HL-60 (cell line): ENCODE measurements at regions not wholly inside any gene's neighbourhood (a gene's known extent, or its start where the extent isn't known, plus 50 kb on each side); places are given as distances from the start of the nearest gene placed in this dataset.

Source experiments
- DNase-seq, 2 experiments: peaks; one replicate each; pipeline ENCODE4 v3.0.0-alpha.2; 2010 to 2020; ENCODE audit warnings: low read depth in 1 of 2, low spot score in 1 of 2
- H3K27ac ChIP-seq: fragments of 250-450 bp; sonication (Bioruptor Pico); replicated peaks from 2 replicates; pipeline ENCODE4 v1.5.1; 2020; ENCODE audit warnings: mild to moderate bottlenecking, moderate library complexity
- H3K27me3 ChIP-seq: fragments of 250-450 bp; sonication (Bioruptor Pico); 2 replicates; pipeline ENCODE4 v1.5.1; 2021; ENCODE audit warnings: mild to moderate bottlenecking, moderate library complexity; ENCODE audit not compliant: insufficient read depth, poor library complexity, severe bottlenecking
- H3K4me3 ChIP-seq: replicated peaks from 2 replicates; pipeline ENCODE4 v1.5.1; 2011; ENCODE audit warnings: mild to moderate bottlenecking, control low read depth, low read length; ENCODE audit not compliant: insufficient read depth
- GABPA ChIP-seq: IDR thresholded peaks from 2 replicates; pipeline ENCODE4 v1.6.1; 2012; ENCODE audit warnings: low read depth
- POLR2AphosphoS5 ChIP-seq: IDR thresholded peaks from 2 replicates; pipeline ENCODE4 v1.6.1; 2012; ENCODE audit warnings: low read depth
- SPI1 ChIP-seq: IDR thresholded peaks from 2 replicates; pipeline ENCODE4 v1.6.1; 2012; ENCODE audit warnings: low read depth, mild to moderate bottlenecking, borderline replicate concordance
- TF ChIP-seq, protein P1 (sequence below): IDR thresholded peaks from one replicate; pipeline ENCODE4 v1.5.1; 2011; ENCODE audit warnings: low read length, control low read depth, inconsistent platforms; ENCODE audit not compliant: insufficient read depth
- TF ChIP-seq, protein P2 (sequence below): IDR thresholded peaks from 2 replicates; pipeline ENCODE4 v1.6.1; 2012; ENCODE audit warnings: low read depth; ENCODE audit not compliant: insufficient replicate concordance

DNA sequence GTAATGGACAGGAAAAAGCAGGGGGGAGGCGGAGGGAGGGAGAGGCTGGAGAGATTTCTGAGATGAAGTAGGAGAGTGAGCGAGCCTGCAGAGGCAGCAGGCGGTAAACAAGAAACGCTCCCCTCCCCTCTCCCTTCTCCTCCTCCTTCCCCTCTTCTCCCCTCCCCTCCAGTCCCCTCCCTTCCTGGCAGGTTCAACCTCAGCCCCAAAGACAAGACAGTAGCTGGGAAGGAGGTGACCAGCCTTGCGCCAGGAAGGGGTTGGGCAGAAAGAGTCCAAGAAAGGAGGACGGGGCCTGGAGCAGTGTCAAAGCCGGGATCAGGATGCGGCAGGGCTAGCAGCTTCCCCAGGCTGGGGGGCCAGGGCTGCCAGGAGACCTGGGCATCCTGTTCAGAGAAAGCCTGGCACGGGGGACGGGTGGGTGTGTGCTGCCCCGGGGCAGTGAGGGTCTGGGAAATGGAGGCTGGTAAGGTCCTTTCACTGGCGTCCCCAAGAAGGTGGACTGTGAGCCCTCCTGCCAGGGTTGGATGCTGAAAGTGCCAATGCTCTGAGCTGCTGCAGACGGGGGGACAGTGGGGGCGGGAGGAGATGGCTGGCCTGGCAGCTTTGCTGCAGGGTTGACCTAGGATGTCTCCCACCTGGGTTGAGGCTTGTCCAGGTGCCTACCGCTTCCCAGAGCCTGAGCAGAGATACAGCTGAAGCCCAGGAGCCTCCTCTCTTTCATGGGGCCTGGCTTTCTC lies 261.6 kb upstream of the TNRC6C start:
- TF ChIP-seq, protein P1, sequence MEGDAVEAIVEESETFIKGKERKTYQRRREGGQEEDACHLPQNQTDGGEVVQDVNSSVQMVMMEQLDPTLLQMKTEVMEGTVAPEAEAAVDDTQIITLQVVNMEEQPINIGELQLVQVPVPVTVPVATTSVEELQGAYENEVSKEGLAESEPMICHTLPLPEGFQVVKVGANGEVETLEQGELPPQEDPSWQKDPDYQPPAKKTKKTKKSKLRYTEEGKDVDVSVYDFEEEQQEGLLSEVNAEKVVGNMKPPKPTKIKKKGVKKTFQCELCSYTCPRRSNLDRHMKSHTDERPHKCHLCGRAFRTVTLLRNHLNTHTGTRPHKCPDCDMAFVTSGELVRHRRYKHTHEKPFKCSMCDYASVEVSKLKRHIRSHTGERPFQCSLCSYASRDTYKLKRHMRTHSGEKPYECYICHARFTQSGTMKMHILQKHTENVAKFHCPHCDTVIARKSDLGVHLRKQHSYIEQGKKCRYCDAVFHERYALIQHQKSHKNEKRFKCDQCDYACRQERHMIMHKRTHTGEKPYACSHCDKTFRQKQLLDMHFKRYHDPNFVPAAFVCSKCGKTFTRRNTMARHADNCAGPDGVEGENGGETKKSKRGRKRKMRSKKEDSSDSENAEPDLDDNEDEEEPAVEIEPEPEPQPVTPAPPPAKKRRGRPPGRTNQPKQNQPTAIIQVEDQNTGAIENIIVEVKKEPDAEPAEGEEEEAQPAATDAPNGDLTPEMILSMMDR, result no peak
- no peak overlapping the region for H3K4me3 ChIP-seq
- H3K27me3 ChIP-seq, result peaks cover 27% of the 10 kb centered on the region
- DNase-seq, result no peak
- no peak overlapping the region for H3K27ac ChIP-seq

DNA sequence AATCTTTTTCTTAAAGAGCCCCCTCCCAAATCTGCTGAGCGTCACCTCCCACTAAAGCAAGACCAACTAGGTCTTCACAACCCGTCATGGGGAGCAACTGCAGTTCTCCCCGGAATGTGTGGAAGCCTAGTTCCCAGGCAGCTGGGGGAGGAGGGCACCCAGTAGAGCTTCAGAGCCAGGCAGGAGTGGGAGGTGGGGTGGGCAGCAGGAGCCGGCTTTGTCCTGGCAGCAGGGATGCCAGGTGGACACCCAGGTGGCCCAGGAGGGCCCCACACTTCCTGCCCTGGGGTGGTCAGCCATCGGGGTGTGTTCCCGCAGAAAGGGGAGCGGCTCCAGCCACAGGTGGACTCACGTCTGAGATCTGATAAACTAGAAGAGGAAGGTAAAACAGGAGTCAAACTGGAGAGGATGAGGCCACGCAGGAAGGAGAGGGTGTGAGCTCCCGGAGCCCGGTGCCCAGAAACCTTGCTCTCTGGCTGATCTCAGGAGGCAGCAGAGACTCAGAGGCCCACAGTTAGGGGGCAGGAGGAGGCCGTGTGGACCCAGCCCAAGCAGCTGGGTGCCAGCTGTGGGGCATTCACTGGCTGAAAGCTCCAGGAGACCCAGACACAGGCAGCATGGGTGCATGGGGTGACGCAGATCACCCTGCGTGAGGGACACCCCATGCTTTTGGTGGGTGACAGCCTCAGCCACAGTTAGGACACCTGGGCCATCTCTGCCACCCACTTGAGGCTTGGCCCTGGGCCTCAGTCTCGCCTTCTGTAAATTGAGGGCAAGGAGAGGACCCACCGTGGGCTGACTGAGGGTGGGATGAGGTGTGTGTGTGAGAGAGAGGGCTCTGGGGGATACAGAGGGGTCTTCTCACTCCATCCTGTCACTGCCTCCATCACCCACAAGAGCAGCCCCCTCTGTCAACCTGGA lies 260.8 kb upstream of the TNRC6C start:
- Histone ChIP-seq H3K27me3 (peaks cover 27% of the 10 kb centered on the region), H3K4me3 (no peak overlapping the region), H3K27ac (no peak overlapping the region)
- TF ChIP-seq, protein P1, result no peak
- TF ChIP-seq POLR2AphosphoS5, result no peak
- no peak for TF ChIP-seq GABPA
- TF ChIP-seq, protein P2, sequence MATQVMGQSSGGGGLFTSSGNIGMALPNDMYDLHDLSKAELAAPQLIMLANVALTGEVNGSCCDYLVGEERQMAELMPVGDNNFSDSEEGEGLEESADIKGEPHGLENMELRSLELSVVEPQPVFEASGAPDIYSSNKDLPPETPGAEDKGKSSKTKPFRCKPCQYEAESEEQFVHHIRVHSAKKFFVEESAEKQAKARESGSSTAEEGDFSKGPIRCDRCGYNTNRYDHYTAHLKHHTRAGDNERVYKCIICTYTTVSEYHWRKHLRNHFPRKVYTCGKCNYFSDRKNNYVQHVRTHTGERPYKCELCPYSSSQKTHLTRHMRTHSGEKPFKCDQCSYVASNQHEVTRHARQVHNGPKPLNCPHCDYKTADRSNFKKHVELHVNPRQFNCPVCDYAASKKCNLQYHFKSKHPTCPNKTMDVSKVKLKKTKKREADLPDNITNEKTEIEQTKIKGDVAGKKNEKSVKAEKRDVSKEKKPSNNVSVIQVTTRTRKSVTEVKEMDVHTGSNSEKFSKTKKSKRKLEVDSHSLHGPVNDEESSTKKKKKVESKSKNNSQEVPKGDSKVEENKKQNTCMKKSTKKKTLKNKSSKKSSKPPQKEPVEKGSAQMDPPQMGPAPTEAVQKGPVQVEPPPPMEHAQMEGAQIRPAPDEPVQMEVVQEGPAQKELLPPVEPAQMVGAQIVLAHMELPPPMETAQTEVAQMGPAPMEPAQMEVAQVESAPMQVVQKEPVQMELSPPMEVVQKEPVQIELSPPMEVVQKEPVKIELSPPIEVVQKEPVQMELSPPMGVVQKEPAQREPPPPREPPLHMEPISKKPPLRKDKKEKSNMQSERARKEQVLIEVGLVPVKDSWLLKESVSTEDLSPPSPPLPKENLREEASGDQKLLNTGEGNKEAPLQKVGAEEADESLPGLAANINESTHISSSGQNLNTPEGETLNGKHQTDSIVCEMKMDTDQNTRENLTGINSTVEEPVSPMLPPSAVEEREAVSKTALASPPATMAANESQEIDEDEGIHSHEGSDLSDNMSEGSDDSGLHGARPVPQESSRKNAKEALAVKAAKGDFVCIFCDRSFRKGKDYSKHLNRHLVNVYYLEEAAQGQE, result no peak
- no peak for TF ChIP-seq SPI1
- DNase-seq, result no peak

DNA sequence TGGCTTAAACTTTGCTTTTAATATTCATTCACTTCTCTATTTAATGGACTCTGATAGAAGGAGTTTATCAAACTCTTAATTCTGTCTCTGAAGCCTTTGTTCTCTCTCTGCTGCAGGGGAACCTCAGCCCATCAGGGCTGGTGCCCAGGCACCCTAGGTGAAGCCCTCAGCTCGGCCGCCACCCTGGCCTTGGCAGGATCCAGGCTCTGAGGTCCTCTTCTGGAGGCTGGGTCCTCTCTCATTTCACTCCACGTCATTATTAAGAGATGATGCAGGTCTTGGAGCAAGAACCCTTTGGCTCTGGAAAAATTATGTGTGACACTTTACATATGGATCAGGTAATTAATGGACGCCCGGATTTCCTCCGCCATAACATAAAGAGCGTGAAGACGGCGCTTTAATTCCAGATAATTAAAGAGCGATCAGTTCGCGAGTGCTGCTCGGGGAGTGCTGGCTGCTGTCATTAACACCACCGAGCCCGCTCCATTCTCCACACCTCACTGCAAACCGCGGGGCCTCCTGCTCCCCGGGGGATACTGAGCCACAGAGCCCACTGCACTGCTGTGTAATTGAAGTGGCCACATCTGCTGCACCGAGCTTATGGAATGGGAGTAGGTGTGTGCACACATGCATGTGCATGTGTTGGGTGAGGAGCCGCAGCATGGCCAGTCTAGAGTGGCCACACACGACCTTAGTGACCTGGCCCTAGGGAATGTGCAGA lies 259.4 kb upstream of the TNRC6C start:
- TF ChIP-seq POLR2AphosphoS5 (no peak), SPI1 (no peak), GABPA (no peak)
- TF ChIP-seq, protein P1, result no peak
- TF ChIP-seq, protein P2, result no peak
- Histone ChIP-seq H3K27me3 (peaks cover 27% of the 10 kb centered on the region), H3K4me3 (no peak overlapping the region), H3K27ac (no peak overlapping the region)
- no peak for DNase-seq
